IMR-90 (cell line): ENCODE measurements at regions not wholly inside any gene's neighbourhood (a gene's known extent, or its start where the extent isn't known, plus 50 kb on each side); places are given as distances from the start of the nearest gene placed in this dataset.

Experiments
- ATAC-seq: fragments of 200-7000 bp; cut with Tn5 transposase; 2 replicates; pipeline ENCODE4 v1.9.1; 2020; ENCODE audit warnings: low read depth, mild to moderate bottlenecking, moderate library complexity
- BruUV-seq: library from RNA; stranded (reverse); fragments of 400-500 nt; replicated peaks from 2 replicates; lab custom pipeline; 2021; lab: Mats Ljungman, UMichigan
- CTCF ChIA-PET: fragments of 300-600 bp; formaldehyde crosslinking; extraction: SDS; loops from one replicate; lab custom pipeline; 2021; ENCODE audit warnings: antibody characterized with exemption; lab: Yijun Ruan, JAX
- POLR2A ChIA-PET: fragments of 300-600 bp; sonication (Branson Sonifier 250); formaldehyde crosslinking; loops from one replicate; lab custom pipeline; 2022; ENCODE audit warnings: antibody characterized with exemption; ENCODE audit not compliant: unreplicated experiment; lab: Charles Lee
- DNase-seq: peaks from one replicate; pipeline ENCODE4 v3.0.0; 2013
- H2AFZ ChIP-seq: replicated peaks from 2 replicates; pipeline ENCODE3; 2013; ENCODE audit warnings: low read length, mild to moderate bottlenecking; ENCODE audit not compliant: poor library complexity
- H2AK5ac ChIP-seq: 2 replicates; pipeline ENCODE4 v1.6.1; 2013; ENCODE audit warnings: low read depth, low read length, inconsistent platforms
- H2AK9ac ChIP-seq: replicated peaks from 2 replicates; pipeline ENCODE3; 2013; ENCODE audit warnings: mild to moderate bottlenecking, low read depth, low read length, moderate library complexity; ENCODE audit not compliant: poor library complexity
- H2BK120ac ChIP-seq: 2 replicates; pipeline ENCODE4 v1.6.1; 2013; ENCODE audit warnings: low read depth, low read length, inconsistent platforms
- H2BK15ac ChIP-seq: 3 replicates; pipeline ENCODE4 v1.6.1; 2013; ENCODE audit warnings: low read depth, low read length, inconsistent platforms
- H2BK20ac ChIP-seq: 2 replicates; pipeline ENCODE4 v1.6.1; 2013; ENCODE audit warnings: low read depth, mild to moderate bottlenecking, inconsistent platforms, low read length, moderate library complexity
- H2BK5ac ChIP-seq: 2 replicates; pipeline ENCODE4 v1.6.1; 2013; ENCODE audit warnings: mild to moderate bottlenecking, low read depth, low read length, inconsistent platforms; ENCODE audit not compliant: poor library complexity, severe bottlenecking
- H3K14ac ChIP-seq: replicated peaks from 2 replicates; pipeline ENCODE4 v1.6.1; 2013; ENCODE audit warnings: low read depth, low read length, inconsistent platforms
- H3K18ac ChIP-seq: 2 replicates; pipeline ENCODE4 v1.6.1; 2013; ENCODE audit warnings: low read depth, low read length, control low read depth
- H3K23ac ChIP-seq: 2 replicates; pipeline ENCODE4 v1.6.1; 2013; ENCODE audit warnings: low read depth, low read length, inconsistent platforms
- H3K27ac ChIP-seq: 2 replicates; pipeline ENCODE4 v1.5.1; 2013; ENCODE audit warnings: mild to moderate bottlenecking, control low read depth, low read length; ENCODE audit not compliant: insufficient read depth
- H3K27me3 ChIP-seq: 2 replicates; pipeline ENCODE4 v1.6.1; 2013; ENCODE audit warnings: low read length; ENCODE audit not compliant: control insufficient read depth, insufficient read depth
- H3K36me3 ChIP-seq: 2 replicates; pipeline ENCODE4 v1.6.1; 2013; ENCODE audit warnings: low read length, mixed read lengths; ENCODE audit not compliant: control insufficient read depth, insufficient read depth
- H3K4ac ChIP-seq: 2 replicates; pipeline ENCODE4 v1.6.1; 2013; ENCODE audit warnings: low read depth, low read length, inconsistent platforms
- H3K4me1 ChIP-seq: 2 replicates; pipeline ENCODE4 v1.6.1; 2013; ENCODE audit warnings: low read length, mixed read lengths; ENCODE audit not compliant: control insufficient read depth, insufficient read depth
- H3K4me2 ChIP-seq: 2 replicates; pipeline ENCODE4 v1.6.1; 2013; ENCODE audit warnings: low read depth, mild to moderate bottlenecking, control low read depth, low read length, moderate library complexity
- H3K4me3 ChIP-seq: 2 replicates; pipeline ENCODE4 v1.5.1; 2013; ENCODE audit warnings: low read depth, mild to moderate bottlenecking, control low read depth, low read length, moderate library complexity; ENCODE audit not compliant: insufficient read depth
- H3K56ac ChIP-seq: 2 replicates; pipeline ENCODE4 v1.6.1; 2013; ENCODE audit warnings: low read length, inconsistent platforms; ENCODE audit not compliant: insufficient read depth; ENCODE audit errors: extremely low read depth
- H3K79me1 ChIP-seq, 2 experiments: 2 replicates each; pipeline ENCODE4 v1.6.1; 2013; ENCODE audit warnings: low read length in 2 of 2, inconsistent platforms in 1 of 2, low read depth in 1 of 2
- H3K9ac ChIP-seq: 2 replicates; pipeline ENCODE4 v1.6.1; 2013; ENCODE audit warnings: low read depth, low read length, control low read depth
- H3K9me1 ChIP-seq: 2 replicates; pipeline ENCODE4 v1.6.1; 2013; ENCODE audit warnings: low read length, inconsistent platforms; ENCODE audit not compliant: insufficient read depth
- H3K9me3 ChIP-seq: 2 replicates; pipeline ENCODE4 v1.6.1; 2013; ENCODE audit warnings: low read length; ENCODE audit not compliant: control insufficient read depth, insufficient read depth
- H4K20me1 ChIP-seq: 2 replicates; pipeline ENCODE4 v1.6.1; 2013; ENCODE audit warnings: low read length, inconsistent platforms; ENCODE audit not compliant: insufficient read depth
- H4K5ac ChIP-seq: 2 replicates; pipeline ENCODE4 v1.6.1; 2013; ENCODE audit warnings: mild to moderate bottlenecking, low read depth, low read length, control low read depth
- H4K8ac ChIP-seq, 2 experiments: 2 replicates each; pipeline ENCODE4 v1.6.1; 2013; ENCODE audit warnings: low read depth in 2 of 2, low read length in 2 of 2, control low read depth in 1 of 2, inconsistent platforms in 1 of 2
- H4K91ac ChIP-seq: 2 replicates; pipeline ENCODE4 v1.6.1; 2013; ENCODE audit warnings: low read depth, low read length, inconsistent platforms; ENCODE audit not compliant: insufficient read depth
- BHLHE40 ChIP-seq: fragments of 150-350 bp; IDR thresholded peaks from 2 replicates; pipeline ENCODE4 v1.6.1; 2016; ENCODE audit warnings: mild to moderate bottlenecking, low read depth, low read length
- CEBPB ChIP-seq: IDR thresholded peaks from 2 replicates; pipeline ENCODE4 v1.6.1; 2012; ENCODE audit warnings: low read depth, low read length, improper control_type of control experiment
- CHD1 ChIP-seq: IDR thresholded peaks from 2 replicates; pipeline ENCODE4 v1.6.1; 2012; ENCODE audit warnings: low read depth, low read length, improper control_type of control experiment
- CTCF ChIP-seq: conservative IDR thresholded peaks from 2 replicates; pipeline ENCODE4 v1.5.1; 2012; ENCODE audit warnings: mild to moderate bottlenecking, low read depth, low read length, improper control_type of control experiment
- ELK1 ChIP-seq: fragments of 150-350 bp; IDR thresholded peaks from 2 replicates; pipeline ENCODE4 v1.6.1; 2016; ENCODE audit warnings: low read depth, mild to moderate bottlenecking, low read length, moderate library complexity, borderline replicate concordance
- FOS ChIP-seq: fragments of 150-350 bp; IDR thresholded peaks from 2 replicates; pipeline ENCODE4 v1.6.1; 2016; ENCODE audit warnings: low read depth, low read length
- MAFK ChIP-seq: IDR thresholded peaks from 2 replicates; pipeline ENCODE4 v1.6.1; 2012; ENCODE audit warnings: low read depth, low read length, improper control_type of control experiment
- MAZ ChIP-seq: IDR thresholded peaks from 2 replicates; pipeline ENCODE4 v1.6.1; 2012; ENCODE audit warnings: low read depth, mild to moderate bottlenecking, low read length, improper control_type of control experiment, moderate library complexity, borderline replicate concordance
- MXI1 ChIP-seq: IDR thresholded peaks from 2 replicates; pipeline ENCODE4 v1.6.1; 2012; ENCODE audit warnings: low read depth, mild to moderate bottlenecking, low read length, moderate library complexity, borderline replicate concordance
- NFE2L2 ChIP-seq: fragments of 150-350 bp; IDR thresholded peaks from 2 replicates; pipeline ENCODE4 v1.6.1; 2016; ENCODE audit warnings: low read depth, mild to moderate bottlenecking, low read length
- POLR2A ChIP-seq: IDR thresholded peaks from 2 replicates; pipeline ENCODE4 v1.6.1; 2012; ENCODE audit warnings: mild to moderate bottlenecking, low read depth, low read length
- RAD21 ChIP-seq: IDR thresholded peaks from 2 replicates; pipeline ENCODE4 v1.6.1; 2012; ENCODE audit warnings: low read length, improper control_type of control experiment
- RCOR1 ChIP-seq: IDR thresholded peaks from 2 replicates; pipeline ENCODE4 v1.6.1; 2012; ENCODE audit warnings: mild to moderate bottlenecking, low read length, improper control_type of control experiment; ENCODE audit not compliant: insufficient replicate concordance
- RFX5 ChIP-seq: IDR thresholded peaks from 2 replicates; pipeline ENCODE4 v1.8.0; 2012; ENCODE audit warnings: low read depth, mild to moderate bottlenecking, low read length, moderate library complexity
- SMC3 ChIP-seq: fragments of 150-350 bp; IDR thresholded peaks from 2 replicates; pipeline ENCODE4 v1.6.1; 2016; ENCODE audit warnings: low read depth, mild to moderate bottlenecking, antibody characterized with exemption, low read length, moderate library complexity
- USF2 ChIP-seq: fragments of 150-350 bp; IDR thresholded peaks from 2 replicates; pipeline ENCODE4 v1.6.1; 2017; ENCODE audit warnings: mild to moderate bottlenecking, antibody characterized with exemption, low read length, low read depth
- WGBS, 2 experiments: methylation state at CpG; one replicate each; pipeline versions ENCODE4 v1.1.5 to v1.1.7; 2013; ENCODE audit warnings: missing lambda C conversion rate in 2 of 2; ENCODE audit not compliant: insufficient read length in 1 of 2; ENCODE audit errors: extremely low coverage in 2 of 2; 5-methylcytosine and 5-hydroxymethylcytosine counted together
- dilution Hi-C: fragments of 300-500 bp; cut with HindIII; formaldehyde crosslinking; loops from one replicate; pipeline ENCODE4 v1.14.3; 2018; ENCODE audit warnings: low sequenced_read_pairs; ENCODE audit not compliant: unreplicated experiment
- in situ Hi-C: fragments of 300-500 bp; cut with MboI; formaldehyde crosslinking; loops from 3 replicates; pipeline ENCODE4 v1.14.3; 2019; ENCODE audit warnings: low sequenced_read_pairs, inconsistent platforms, mixed read lengths
- intact Hi-C: fragments of 100-400 bp; cut with micrococcal nuclease; formaldehyde crosslinking; loops from 2 replicates; pipeline ENCODE4 v1.10.0; 2022

- Histone ChIP-seq H2BK120ac (no peak overlapping the region), H3K18ac (no peak overlapping the region), H3K4me1 (no peaks in the 10 kb centered on the region), H3K36me3 (no peaks in the 10 kb centered on the region), H3K4me3 (no peak overlapping the region), H2AK9ac (no peak overlapping the region), H3K56ac (no peak overlapping the region), H2BK15ac (no peak overlapping the region), H3K4me2 (no peak overlapping the region), H3K14ac (no peak overlapping the region), H2BK5ac (no peak overlapping the region), H4K8ac (no peak overlapping the region), H4K91ac (no peak overlapping the region), H3K23ac (no peak overlapping the region), H4K5ac (no peak overlapping the region), H2AK5ac (no peak overlapping the region), H4K20me1 (no peaks in the 10 kb centered on the region), H2BK20ac (no peak overlapping the region), H3K27ac (no peak overlapping the region), H3K4ac (no peak overlapping the region), H2AFZ (no peak overlapping the region), H3K9ac (no peak overlapping the region), H3K79me1 (no peaks in the 10 kb centered on the region), H3K9me1 (no peaks in the 10 kb centered on the region), H3K9me3 (no peaks in the 10 kb centered on the region), H3K27me3 (no peaks in the 10 kb centered on the region)
- intact Hi-C loops = no loop called here
- ATAC-seq (no peak), DNase-seq (no peak)
- dilution Hi-C loops = no loop called here
- no TSS peak for BruUV-seq
- ChIA-PET CTCF (no interaction called here), POLR2A (no interaction called here)
- 80% methylated on average over 1 of the region's 2 CpGs; no CpG with 5 or more reads in 1 of the 2 experiments for WGBS, 2 experiments
- TF ChIP-seq RAD21 (no peak), ELK1 (no peak), MXI1 (no peak), MAFK (no peak), POLR2A (no peak), MAZ (no peak), FOS (no peak), RCOR1 (no peak), CHD1 (no peak), RFX5 (no peak), CTCF (no peak), CEBPB (no peak), NFE2L2 (no peak), USF2 (no peak), SMC3 (no peak), BHLHE40 (no peak)
- in situ Hi-C loops = no loop called here
These were observed 727.7 kb upstream of the SLIT2 start for GRCh38 chr4:19523964-19524363.
